NCI-H128 (cell line): ENCODE measurements at regions not wholly inside any gene's neighbourhood (a gene's known extent, or its start where the extent isn't known, plus 50 kb on each side); places are given as distances from the start of the nearest gene placed in this dataset.
"Not testable (repeated sequence)": the region's sequence is repeated elsewhere in the genome, so short reads cannot be mapped to it uniquely, and the experiment has no call there.

ENCODE experiments used
- DNase-seq: peaks from one replicate; lab custom pipeline; 2025; ENCODE audit not compliant: unreplicated experiment; lab: John Stamatoyannopoulos, UW

GRCh38 chr15:85263842-85264440 is 116.5 kb upstream of the AKAP13 start:
- not testable (repeated sequence) for DNase-seq

- not testable (repeated sequence) for DNase-seq
Observed at GRCh38 chr15:85264614-85265190, 115.7 kb upstream of the AKAP13 start.

GRCh38 chr15:85267158-85267857 is 113.1 kb upstream of the AKAP13 start:
- DNase-seq: not testable (repeated sequence)

- no peak for DNase-seq
Observed at GRCh38 chr15:85274315-85275050, 105.9 kb upstream of the AKAP13 start.

GRCh38 chr15:85276508-85276907 is 103.9 kb upstream of the AKAP13 start:
- no peak for DNase-seq

GRCh38 chr15:85276921-85277320 is 103.5 kb upstream of the AKAP13 start:
- DNase-seq: no peak

GRCh38 chr15:85277847-85278370 is 102.5 kb upstream of the AKAP13 start:
- DNase-seq: no peak

- no peak for DNase-seq
Observed at GRCh38 chr15:85280203-85280602, 100.2 kb upstream of the AKAP13 start.

- DNase-seq: no peak
Observed at GRCh38 chr15:85281293-85281882, 99.0 kb upstream of the AKAP13 start.

GRCh38 chr15:85282504-85283115 is 97.8 kb upstream of the AKAP13 start:
- no peak for DNase-seq

- not testable (repeated sequence) for DNase-seq
Observed at GRCh38 chr15:85283815-85284214, 96.6 kb upstream of the AKAP13 start.

- no peak for DNase-seq
Observed at GRCh38 chr15:85284497-85284896, 95.9 kb upstream of the AKAP13 start.

GRCh38 chr15:85289677-85290365 is 90.6 kb upstream of the AKAP13 start:
- peak; percentile 15 for DNase-seq

- not testable (repeated sequence) for DNase-seq
Observed at GRCh38 chr15:85292583-85292982, 87.8 kb upstream of the AKAP13 start.

- DNase-seq: peak; percentile 16
Observed at GRCh38 chr15:85296615-85297402, 83.6 kb upstream of the AKAP13 start.

GRCh38 chr15:85297537-85297936 is 82.9 kb upstream of the AKAP13 start:
- no peak for DNase-seq

- no peak for DNase-seq
Observed at GRCh38 chr15:85298366-85298765, 82.0 kb upstream of the AKAP13 start.

GRCh38 chr15:85298941-85299340 is 81.5 kb upstream of the AKAP13 start:
- DNase-seq: no peak

- DNase-seq: no peak
Observed at GRCh38 chr15:85302271-85302670, 78.1 kb upstream of the AKAP13 start.
